ENCODE measurements at regions not wholly inside any gene's neighbourhood (a gene's known extent, or its start where the extent isn't known, plus 50 kb on each side); places are given as distances from the start of the nearest gene placed in this dataset.

GRCh38 chr12:3991798-3992580, 118.8 kb upstream of the PARP11 start:
- H3K36me3 Mint-ChIP-seq = no peaks in the 10 kb centered on the region
- ChIA-PET CTCF (interaction anchor here (1.1 to 10.8 kb wide), 8 partner anchors 8 to 287 kb away, joined by 3 to 115 read pairs (median 4); no protein-coding TSS in a partner anchor), POLR2A (no interaction called here)
- Histone ChIP-seq H3K4me3 (ENCODE audit: low read length) (no peak overlapping the region), H3K9me3 (ENCODE audit: low read length) (no peaks in the 10 kb centered on the region), H3K4me1 (ENCODE audit: insufficient read depth, low read length) (peaks cover 25% of the 10 kb centered on the region), H3K27ac (ENCODE audit: low read depth, low read length) (no peak overlapping the region), H3K36me3 (ENCODE audit: insufficient read depth, low read length) (no peaks in the 10 kb centered on the region), H3K27me3 (ENCODE audit: insufficient read depth, low read length, poor library complexity, severe bottlenecking) (no peaks in the 10 kb centered on the region)
- peaks cover 16 to 37% (median 23%) of the 10 kb centered on the region in 3 donors for H3K4me1 Mint-ChIP-seq
- H3K9me3 Mint-ChIP-seq = peaks cover 0 to 1% (median 0%) of the 10 kb centered on the region in 5 donors
- no peak overlapping the region for H3K4me3 Mint-ChIP-seq
- peaks cover 0 to 5% of the 10 kb centered on the region in 2 donors for H3K27me3 Mint-ChIP-seq
- DNase-seq = no peak
- H3K27ac Mint-ChIP-seq = no peak overlapping the region

- H3K9me3 ChIP-seq (ENCODE audit: low read length) = no peaks in the 10 kb centered on the region
- H3K4me1 Mint-ChIP-seq = peaks cover 16 to 28% (median 19%) of the 10 kb centered on the region in 3 donors
- no peaks in the 10 kb centered on the region for H3K36me3 Mint-ChIP-seq
- no peak for DNase-seq
- no peaks in the 10 kb centered on the region for H3K9me3 Mint-ChIP-seq
- H3K27ac ChIP-seq (ENCODE audit: low read depth, low read length) = no peak overlapping the region
- H3K4me1 ChIP-seq (ENCODE audit: insufficient read depth, low read length) = peaks cover 20% of the 10 kb centered on the region
- H3K27me3 ChIP-seq (ENCODE audit: insufficient read depth, low read length, poor library complexity, severe bottlenecking) = no peaks in the 10 kb centered on the region
- no peaks in the 10 kb centered on the region for H3K36me3 ChIP-seq (ENCODE audit: insufficient read depth, low read length)
- H3K4me3 Mint-ChIP-seq = no peak overlapping the region
- peaks cover 0 to 5% of the 10 kb centered on the region in 2 donors for H3K27me3 Mint-ChIP-seq
- H3K27ac Mint-ChIP-seq = no peak overlapping the region
- CTCF ChIA-PET = interaction anchor here (0.7 to 10.8 kb wide), 11 partner anchors 9 to 288 kb away, joined by 3 to 115 read pairs (median 4); no protein-coding TSS in a partner anchor
- H3K4me3 ChIP-seq (ENCODE audit: low read length) = no peak overlapping the region
- POLR2A ChIA-PET = no interaction called here
Observed at GRCh38 chr12:3990501-3991280, 117.5 kb upstream of the PARP11 start.

GRCh38 chr12:3989218-3989550, 116.0 kb upstream of the PARP11 start:
- H3K36me3 ChIP-seq (ENCODE audit: insufficient read depth, low read length) = no peaks in the 10 kb centered on the region
- Mint-ChIP-seq H3K4me1 (peaks cover 16 to 26% (median 18%) of the 10 kb centered on the region in 3 donors), H3K4me3 (peak overlapping the region in 1 of 7 donors; percentile 29), H3K36me3 (no peaks in the 10 kb centered on the region), H3K9me3 (peaks cover 0 to 1% (median 0%) of the 10 kb centered on the region in 5 donors), H3K27ac (peak overlapping the region in 6 of 8 donors; percentile 53 to 89 (median 68)), H3K27me3 (peaks cover 0 to 5% of the 10 kb centered on the region in 2 donors)
- no peaks in the 10 kb centered on the region for H3K27me3 ChIP-seq (ENCODE audit: insufficient read depth, low read length, poor library complexity, severe bottlenecking)
- ChIA-PET POLR2A (interaction anchor here (1.4 kb wide), 1 partner anchor 26 kb away, joined by 3 read pairs; no protein-coding TSS in a partner anchor), CTCF (interaction anchor here (0.8 to 2.9 kb wide), 6 partner anchors 13 to 288 kb away, joined by 3 to 14 read pairs (median 4); no protein-coding TSS in a partner anchor)
- no peak overlapping the region for H3K4me3 ChIP-seq (ENCODE audit: low read length)
- H3K27ac ChIP-seq (ENCODE audit: low read depth, low read length) = no peak overlapping the region
- H3K4me1 ChIP-seq (ENCODE audit: insufficient read depth, low read length) = peaks cover 20% of the 10 kb centered on the region
- H3K9me3 ChIP-seq (ENCODE audit: low read length) = no peaks in the 10 kb centered on the region
- no peak for DNase-seq

GRCh38 chr12:3988519-3989217, 115.5 kb upstream of the PARP11 start:
- peak overlapping the region in 6 of 7 donors; percentile 21 to 72 (median 32) for H3K4me3 Mint-ChIP-seq

GRCh38 chr12:3987571-3987970, 114.4 kb upstream of the PARP11 start:
- Histone ChIP-seq H3K4me3 (ENCODE audit: low read length) (no peak overlapping the region), H3K9me3 (ENCODE audit: low read length) (no peaks in the 10 kb centered on the region), H3K36me3 (ENCODE audit: insufficient read depth, low read length) (no peaks in the 10 kb centered on the region), H3K27ac (ENCODE audit: low read depth, low read length) (no peak overlapping the region), H3K4me1 (ENCODE audit: insufficient read depth, low read length) (peaks cover 20% of the 10 kb centered on the region), H3K27me3 (ENCODE audit: insufficient read depth, low read length, poor library complexity, severe bottlenecking) (no peaks in the 10 kb centered on the region)
- CTCF ChIA-PET = interaction anchor here (1.6 to 1.9 kb wide), 2 partner anchors 101 to 289 kb away, joined by 9 to 14 read pairs; no protein-coding TSS in a partner anchor
- no peaks in the 10 kb centered on the region for H3K27me3 Mint-ChIP-seq
- POLR2A ChIA-PET = interaction anchor here (0.7 kb wide), 1 partner anchor 10 kb away, joined by 3 read pairs; no protein-coding TSS in a partner anchor
- H3K9me3 Mint-ChIP-seq = peaks cover 0 to 6% (median 2%) of the 10 kb centered on the region in 5 donors
- DNase-seq = no peak
- H3K4me3 Mint-ChIP-seq = no peak overlapping the region
- peaks cover 16 to 26% (median 18%) of the 10 kb centered on the region in 3 donors for H3K4me1 Mint-ChIP-seq
- H3K36me3 Mint-ChIP-seq = peaks cover 0 to under 1% (median 0%) of the 10 kb centered on the region in 3 donors
- peak overlapping the region in 3 of 8 donors; percentile 7 to 81 (median 7) for H3K27ac Mint-ChIP-seq

More at GRCh38 chr12:3988519-3989217, 115.5 kb upstream of the PARP11 start:
- H3K36me3 ChIP-seq (ENCODE audit: insufficient read depth, low read length) = no peaks in the 10 kb centered on the region
- H3K27me3 Mint-ChIP-seq = peaks cover 0 to 2% of the 10 kb centered on the region in 2 donors
- no peak overlapping the region for H3K27ac ChIP-seq (ENCODE audit: low read depth, low read length)
- POLR2A ChIA-PET = interaction anchor here (0.7 to 1.4 kb wide), 3 partner anchors 10 to 93 kb away, joined by 3 to 4 read pairs (median 3); no protein-coding TSS in a partner anchor
- H3K4me1 ChIP-seq (ENCODE audit: insufficient read depth, low read length) = peaks cover 20% of the 10 kb centered on the region
- peaks cover 0 to 1% (median 0%) of the 10 kb centered on the region in 5 donors for H3K9me3 Mint-ChIP-seq
- no peaks in the 10 kb centered on the region for H3K27me3 ChIP-seq (ENCODE audit: insufficient read depth, low read length, poor library complexity, severe bottlenecking)
- no peaks in the 10 kb centered on the region for H3K36me3 Mint-ChIP-seq
- H3K4me1 Mint-ChIP-seq = peaks cover 16 to 26% (median 18%) of the 10 kb centered on the region in 3 donors
- peak overlapping the region; percentile 10 for H3K4me3 ChIP-seq (ENCODE audit: low read length)
- H3K9me3 ChIP-seq (ENCODE audit: low read length) = no peaks in the 10 kb centered on the region
- CTCF ChIA-PET = interaction anchor here (0.8 to 1.9 kb wide), 7 partner anchors 10 to 288 kb away, joined by 3 to 14 read pairs (median 3); no protein-coding TSS in a partner anchor
- peak overlapping the region; percentile 53 to 90 (median 72) for H3K27ac Mint-ChIP-seq
- DNase-seq = peak in 1 of 5 donors; percentile 57

GRCh38 chr12:3980504-3981272, 107.5 kb upstream of the PARP11 start:
- Mint-ChIP-seq H3K4me1 (peaks cover 9 to 19% (median 17%) of the 10 kb centered on the region in 3 donors), H3K4me3 (no peak overlapping the region), H3K36me3 (peaks cover 0 to 14% (median 0%) of the 10 kb centered on the region in 3 donors), H3K9me3 (peaks cover 0 to 13% (median 4%) of the 10 kb centered on the region in 5 donors), H3K27me3 (peaks cover 2 to 11% of the 10 kb centered on the region in 2 donors), H3K27ac (no peak overlapping the region)
- H3K4me1 ChIP-seq (ENCODE audit: insufficient read depth, low read length) = peaks cover 31% of the 10 kb centered on the region
- no peaks in the 10 kb centered on the region for H3K9me3 ChIP-seq (ENCODE audit: low read length)
- ChIA-PET CTCF (no interaction called here), POLR2A (no interaction called here)
- DNase-seq = no peak
- H3K36me3 ChIP-seq (ENCODE audit: insufficient read depth, low read length) = no peaks in the 10 kb centered on the region
- H3K27ac ChIP-seq (ENCODE audit: low read depth, low read length) = no peak overlapping the region
- H3K27me3 ChIP-seq (ENCODE audit: insufficient read depth, low read length, poor library complexity, severe bottlenecking) = no peaks in the 10 kb centered on the region
- no peak overlapping the region for H3K4me3 ChIP-seq (ENCODE audit: low read length)

- no peak for DNase-seq
- peaks cover 5 to 11% of the 10 kb centered on the region in 2 donors for H3K27me3 Mint-ChIP-seq
- no peaks in the 10 kb centered on the region for H3K36me3 ChIP-seq (ENCODE audit: insufficient read depth, low read length)
- H3K4me1 Mint-ChIP-seq = peaks cover 28 to 50% (median 46%) of the 10 kb centered on the region in 3 donors
- no peaks in the 10 kb centered on the region for H3K27me3 ChIP-seq (ENCODE audit: insufficient read depth, low read length, poor library complexity, severe bottlenecking)
- peaks cover 61% of the 10 kb centered on the region for H3K4me1 ChIP-seq (ENCODE audit: insufficient read depth, low read length)
- H3K4me3 ChIP-seq (ENCODE audit: low read length) = no peak overlapping the region
- no peak overlapping the region for H3K27ac ChIP-seq (ENCODE audit: low read depth, low read length)
- H3K4me3 Mint-ChIP-seq = no peak overlapping the region
- POLR2A ChIA-PET = interaction anchor here (1.0 kb wide), 2 partner anchors 10 to 22 kb away, joined by 3 read pairs; no protein-coding TSS in a partner anchor
- no peak overlapping the region for H3K27ac Mint-ChIP-seq
- H3K36me3 Mint-ChIP-seq = peaks cover 0 to 14% (median 0%) of the 10 kb centered on the region in 3 donors
- H3K9me3 ChIP-seq (ENCODE audit: low read length) = no peaks in the 10 kb centered on the region
- CTCF ChIA-PET = no interaction called here
- peaks cover 0 to 9% (median 4%) of the 10 kb centered on the region in 5 donors for H3K9me3 Mint-ChIP-seq
Observed at GRCh38 chr12:3977621-3978020, 104.4 kb upstream of the PARP11 start.

Data from CD8-positive, alpha-beta memory T cell (primary cell).